NCI-H2081 (cell line): ENCODE measurements at regions not wholly inside any gene's neighbourhood (a gene's known extent, or its start where the extent isn't known, plus 50 kb on each side); places are given as distances from the start of the nearest gene placed in this dataset.
A peak's percentile ranks its signal among the peaks of the same experiment; 100 is the strongest.
"Not testable (repeated sequence)": the region's sequence is repeated elsewhere in the genome, so short reads cannot be mapped to it uniquely, and the experiment has no call there.

Experiments used
- DNase-seq, 2 experiments: peaks; one replicate each; lab custom pipeline; 2025; lab: John Stamatoyannopoulos, UW

- DNase-seq, result no peak
Observed at GRCh38 chr13:111587249-111587648, 266.8 kb downstream of the TEX29 start.

GRCh38 chr13:111589321-111589720, 268.9 kb downstream of the TEX29 start:
- no peak for DNase-seq

GRCh38 chr13:111589992-111590391, 269.6 kb downstream of the TEX29 start:
- no peak for DNase-seq

GRCh38 chr13:111590796-111591195, 270.4 kb downstream of the TEX29 start:
- no peak for DNase-seq

- not testable (repeated sequence) for DNase-seq
Observed at GRCh38 chr13:111593490-111593889, 273.0 kb downstream of the TEX29 start.

GRCh38 chr13:111594606-111595005, 274.2 kb downstream of the TEX29 start:
- no peak for DNase-seq

- DNase-seq, result no peak
Observed at GRCh38 chr13:111595276-111595675, 274.8 kb downstream of the TEX29 start.

GRCh38 chr13:111595791-111596190, 275.3 kb downstream of the TEX29 start:
- no peak for DNase-seq

- peak in 1 of 2 experiments; percentile 62 for DNase-seq
Observed at GRCh38 chr13:111597191-111597611, 276.8 kb downstream of the TEX29 start.

- no peak for DNase-seq
Observed at GRCh38 chr13:111597618-111598017, 277.2 kb downstream of the TEX29 start.

GRCh38 chr13:111598747-111599146, 278.3 kb downstream of the TEX29 start:
- DNase-seq, result peak in 1 of 2 experiments; percentile 25

- DNase-seq, result no peak
Observed at GRCh38 chr13:111599791-111600190, 279.3 kb downstream of the TEX29 start.

- no peak for DNase-seq
Observed at GRCh38 chr13:111602874-111603273, 282.4 kb downstream of the TEX29 start.

GRCh38 chr13:111604097-111604496, 283.7 kb downstream of the TEX29 start:
- DNase-seq, result no peak

- DNase-seq, result no peak
Observed at GRCh38 chr13:111608556-111608955, 288.1 kb downstream of the TEX29 start.

GRCh38 chr13:111609631-111610030, 289.2 kb downstream of the TEX29 start:
- no peak for DNase-seq

GRCh38 chr13:111610081-111610480, 289.6 kb downstream of the TEX29 start:
- DNase-seq, result peak in 1 of 2 experiments; percentile 33

- DNase-seq, result no peak
Observed at GRCh38 chr13:111610879-111611278, 290.4 kb downstream of the TEX29 start.

- no peak for DNase-seq
Observed at GRCh38 chr13:111611651-111612050, 291.2 kb downstream of the TEX29 start.

- DNase-seq, result no peak
Observed at GRCh38 chr13:111612886-111613285, 292.4 kb downstream of the TEX29 start.

GRCh38 chr13:111614009-111614408, 293.6 kb downstream of the TEX29 start:
- no peak for DNase-seq

GRCh38 chr13:111614613-111615012, 294.2 kb downstream of the TEX29 start:
- DNase-seq, result no peak

- no peak for DNase-seq
Observed at GRCh38 chr13:111616203-111616602, 295.8 kb downstream of the TEX29 start.

GRCh38 chr13:111620166-111620565, 299.7 kb downstream of the TEX29 start:
- no peak for DNase-seq

- no peak for DNase-seq
Observed at GRCh38 chr13:111620586-111620985, 300.1 kb downstream of the TEX29 start.
